HepG2 (cell line): ENCODE measurements at regions not wholly inside any gene's neighbourhood (a gene's known extent, or its start where the extent isn't known, plus 50 kb on each side); places are given as distances from the start of the nearest gene placed in this dataset.
A peak's percentile ranks its signal among the peaks of the same experiment; 100 is the strongest.

Source experiments
- ATAC-seq: fragments of 200-7000 bp; cut with Tn5 transposase; 3 replicates; pipeline ENCODE4 v1.9.1; 2020; ENCODE audit warnings: mild to moderate bottlenecking, moderate library complexity
- BruUV-seq: library from RNA; stranded (reverse); fragments of 400-500 nt; replicated peaks from 2 replicates; lab custom pipeline; 2021; lab: Mats Ljungman, UMichigan
- CTCF ChIA-PET: fragments of 300-600 bp; formaldehyde crosslinking; extraction: SDS; loops from one replicate; lab custom pipeline; 2021; ENCODE audit warnings: low total read pairs, inconsistent platforms, low intra/inter-chr PET ratio; lab: Yijun Ruan, JAX
- POLR2A ChIA-PET: fragments of 350-600 bp; sonication (Branson Sonifier 250); formaldehyde crosslinking; loops from one replicate; lab custom pipeline; 2020; ENCODE audit warnings: antibody characterized with exemption, inconsistent platforms; lab: Yijun Ruan, JAX
- DNase-seq: peaks from one replicate; pipeline ENCODE4 v3.0.0-alpha.2; 2015; ENCODE audit warnings: low spot score
- FAIRE-seq: peaks from 3 replicates; lab custom pipeline; 2011; peaks lifted over from hg19 to GRCh38; lab: Jason Lieb, UNC
- H2AFZ ChIP-seq: one replicate; pipeline ENCODE4 v1.6.1; 2011; ENCODE audit warnings: low read length, inconsistent platforms
- H3K27ac ChIP-seq: fragments of 300-600 bp; 3 replicates; pipeline ENCODE4 v1.8.0; 2011; ENCODE audit warnings: mixed run types, mild to moderate bottlenecking, mixed read lengths, low read length, inconsistent platforms; ENCODE audit not compliant: insufficient read depth; ENCODE audit errors: extremely low read length
- H3K27me3 ChIP-seq, 2 experiments: fragments of 200-600 bp in 1 of 2; 2 replicates in 1 of 2; 3 replicates in 1 of 2; pipeline versions ENCODE4 v1.6.0 to v1.8.0; 2011; ENCODE audit warnings: low read length in 2 of 2, mild to moderate bottlenecking in 2 of 2, moderate library complexity in 2 of 2, inconsistent platforms in 1 of 2; ENCODE audit not compliant: insufficient read depth in 2 of 2, control insufficient read depth in 1 of 2
- H3K36me3 ChIP-seq, 2 experiments: fragments of 200-600 bp in 1 of 2; replicated peaks in 1 of 2; 2 replicates in 1 of 2; 3 replicates in 1 of 2; pipeline versions ENCODE4 v1.5.1 to v1.8.0; 2011; ENCODE audit warnings: low read length in 2 of 2, inconsistent platforms in 1 of 2; ENCODE audit not compliant: insufficient read depth in 2 of 2, control insufficient read depth in 1 of 2
- H3K4me1 ChIP-seq: 2 replicates; pipeline ENCODE4 v1.5.1; 2012; ENCODE audit warnings: low read length, inconsistent platforms; ENCODE audit not compliant: insufficient read depth
- H3K4me2 ChIP-seq: 2 replicates; pipeline ENCODE4 v1.6.0; 2011; ENCODE audit warnings: low read depth, low read length, inconsistent platforms
- H3K4me3 ChIP-seq, 3 experiments: fragments of 200-600 bp in 1 of 3; sonication (generic), shearing (Covaris generic) in 1 of 3; replicated peaks in 1 of 3; 2 replicates each; pipeline ENCODE4 v1.5.1; 2011 to 2016; ENCODE audit warnings: low read length in 3 of 3, inconsistent platforms in 2 of 3, low read depth in 2 of 3, mild to moderate bottlenecking in 2 of 3, control low read depth in 1 of 3, mixed read lengths in 1 of 3; ENCODE audit not compliant: insufficient read depth in 1 of 3
- H3K79me2 ChIP-seq: one replicate; pipeline ENCODE4 v1.6.1; 2011; ENCODE audit warnings: low read length, inconsistent platforms; ENCODE audit not compliant: insufficient read depth
- H3K9ac ChIP-seq: 2 replicates; pipeline ENCODE4 v1.6.0; 2011; ENCODE audit warnings: mild to moderate bottlenecking, low read depth, low read length, inconsistent platforms; ENCODE audit not compliant: insufficient read depth
- H3K9me3 ChIP-seq: 2 replicates; pipeline ENCODE4 v1.5.1; 2012; ENCODE audit warnings: mild to moderate bottlenecking, low read length
- H4K20me1 ChIP-seq: 2 replicates; pipeline ENCODE4 v1.6.0; 2011; ENCODE audit warnings: inconsistent platforms, mild to moderate bottlenecking, low read length, moderate library complexity; ENCODE audit not compliant: insufficient read depth
- CBFB ChIP-seq: sonication (generic); formaldehyde crosslinking; IDR thresholded peaks from 2 replicates; pipeline ENCODE4 v1.4.0; 2020; ENCODE audit warnings: missing genetic modification reagents
- EED ChIP-seq: sonication (generic); formaldehyde crosslinking; IDR thresholded peaks from 2 replicates; pipeline ENCODE4 v1.5.0; 2020; ENCODE audit warnings: mild to moderate bottlenecking, missing genetic modification reagents
- KDM2A ChIP-seq: sonication (generic); formaldehyde crosslinking; IDR thresholded peaks from 2 replicates; pipeline ENCODE4 v1.4.0; 2020; ENCODE audit warnings: low read depth, missing genetic modification reagents, borderline replicate concordance
- MTF2 ChIP-seq: sonication (generic); formaldehyde crosslinking; IDR thresholded peaks from 2 replicates; pipeline ENCODE4 v1.5.0; 2020; ENCODE audit warnings: missing genetic modification reagents, borderline replicate concordance
- MXI1 ChIP-seq: IDR thresholded peaks from 3 replicates; pipeline ENCODE4 v1.6.1; 2012; ENCODE audit warnings: low read depth, low read length, inconsistent platforms, borderline replicate concordance
- NFYC ChIP-seq: IDR thresholded peaks from 2 replicates; pipeline ENCODE4 v1.6.1; 2016; ENCODE audit warnings: missing genetic modification reagents, missing compliant biosample characterization
- STAG1 ChIP-seq: sonication (generic); formaldehyde crosslinking; IDR thresholded peaks from 2 replicates; pipeline ENCODE4 v1.4.0; 2020; ENCODE audit warnings: missing genetic modification reagents
- ZNF260 ChIP-seq: sonication (generic); formaldehyde crosslinking; IDR thresholded peaks from 2 replicates; pipeline ENCODE4 v1.4.0; 2020; ENCODE audit warnings: missing genetic modification reagents, low read depth, mild to moderate bottlenecking, borderline replicate concordance
- ZNF335 ChIP-seq: sonication (generic); formaldehyde crosslinking; IDR thresholded peaks from 2 replicates; pipeline ENCODE4 v1.4.0; 2020; ENCODE audit warnings: missing genetic modification reagents
- ZNF737 ChIP-seq: sonication (generic); formaldehyde crosslinking; IDR thresholded peaks from 2 replicates; pipeline ENCODE4 v1.5.0; 2020; ENCODE audit warnings: missing genetic modification reagents, mild to moderate bottlenecking, borderline replicate concordance
- WGBS: methylation state at CpG from one replicate; pipeline ENCODE4 v1.1.6; 2017; ENCODE audit warnings: low lambda C conversion rate; 5-methylcytosine and 5-hydroxymethylcytosine counted together
- in situ Hi-C: cut with HindIII; loops from 2 replicates; pipeline ENCODE4 v1.10.0; 2017; ENCODE audit warnings: low pct_unique_long_range_greater_than_20kb; ENCODE audit not compliant: extremely low pct_ligation_motif_present
- intact Hi-C: fragments of 100-400 bp; cut with micrococcal nuclease; formaldehyde crosslinking; loops from one replicate; pipeline ENCODE4 v1.10.0; 2022; ENCODE audit not compliant: unreplicated experiment
- TF ChIP-seq, protein P1 (sequence below): IDR thresholded peaks from 2 replicates; pipeline ENCODE4 v1.6.1; 2016; ENCODE audit warnings: missing biosample characterization, missing genetic modification reagents, low read depth
- TF ChIP-seq, protein P2 (sequence below): sonication (generic); formaldehyde crosslinking; IDR thresholded peaks from 2 replicates; pipeline ENCODE4 v1.4.0; 2020; ENCODE audit warnings: mild to moderate bottlenecking, missing genetic modification reagents, borderline replicate concordance
- TF ChIP-seq, protein P3 (sequence below): sonication (generic); formaldehyde crosslinking; IDR thresholded peaks from 2 replicates; pipeline ENCODE4 v1.5.1; 2020; ENCODE audit warnings: missing genetic modification reagents, mild to moderate bottlenecking, borderline replicate concordance
- TF ChIP-seq, protein P4 (sequence below): sonication (generic); formaldehyde crosslinking; IDR thresholded peaks from 2 replicates; pipeline ENCODE4 v1.4.0; 2020; ENCODE audit warnings: missing genetic modification reagents, low read depth, mild to moderate bottlenecking, borderline replicate concordance
- TF ChIP-seq, protein P5 (sequence below): sonication (generic); formaldehyde crosslinking; IDR thresholded peaks from 2 replicates; pipeline ENCODE4 v1.4.0; 2020; ENCODE audit warnings: mild to moderate bottlenecking, missing genetic modification reagents, borderline replicate concordance

DNA sequence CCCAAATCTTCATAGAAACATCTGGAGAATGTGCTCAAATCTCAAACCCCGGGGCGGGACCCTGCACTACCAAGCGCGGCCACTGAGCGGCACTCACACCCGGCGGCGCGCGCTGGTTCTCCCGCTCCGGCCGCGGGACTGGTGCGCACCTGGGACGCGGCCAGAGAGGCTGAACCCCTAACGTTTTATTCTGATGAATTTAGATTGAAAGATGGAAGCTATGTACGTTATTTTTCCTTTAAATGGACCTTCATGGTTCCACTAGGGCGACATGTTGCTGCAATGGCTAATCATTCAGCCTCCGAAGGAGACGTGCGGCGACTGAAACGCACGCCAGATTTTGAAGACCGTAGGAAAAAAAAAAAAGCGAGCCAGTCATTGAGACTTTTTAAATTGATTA lies 107.0 kb upstream of the INSIG1 start:
- DNase-seq: no peak
- POLR2A ChIA-PET: no interaction called here
- Histone ChIP-seq H3K27ac (no peak overlapping the region), H3K4me3 (no peak overlapping the region), H3K27me3 (peaks cover 2 to 43% of the 10 kb centered on the region in 2 experiments; a peak in 3 of 5 replicates), H3K4me2 (no peak overlapping the region), H3K36me3 (no peaks in the 10 kb centered on the region), H2AFZ (no peak overlapping the region), H3K9ac (no peak overlapping the region), H4K20me1 (no peaks in the 10 kb centered on the region), H3K79me2 (no peaks in the 10 kb centered on the region), H3K9me3 (peaks cover 16% of the 10 kb centered on the region), H3K4me1 (no peaks in the 10 kb centered on the region)
- no TSS peak for BruUV-seq
- in situ Hi-C loops (loop anchor here (5.0 kb wide), 1 partner anchor 152 kb away; no protein-coding TSS in a partner anchor), intact Hi-C loops (loop anchor here (1.0 to 5.0 kb wide), 2 partner anchors 155 to 263 kb away; no protein-coding TSS in a partner anchor)
- 35% methylated on average over 21 of the region's 28 CpGs for WGBS
- no peak for FAIRE-seq
- ATAC-seq: peak; percentile 77
- CTCF ChIA-PET: interaction anchor here (1.5 kb wide), 1 partner anchor 154 kb away, joined by 14 read pairs; no protein-coding TSS in a partner anchor
- TF ChIP-seq EED (CRISPR knock-in tag) (no peak), KDM2A (CRISPR knock-in tag) (peak; percentile 65; the same call in 1 of the 2 replicates), CBFB (no peak), ZNF737 (CRISPR knock-in tag) (no peak), STAG1 (peak; percentile 73), MXI1 (no peak), MTF2 (no peak), ZNF335 (CRISPR knock-in tag) (no peak), ZNF260 (CRISPR knock-in tag) (no peak), NFYC (CRISPR knock-in tag) (no peak)
- TF ChIP-seq, protein P1, sequence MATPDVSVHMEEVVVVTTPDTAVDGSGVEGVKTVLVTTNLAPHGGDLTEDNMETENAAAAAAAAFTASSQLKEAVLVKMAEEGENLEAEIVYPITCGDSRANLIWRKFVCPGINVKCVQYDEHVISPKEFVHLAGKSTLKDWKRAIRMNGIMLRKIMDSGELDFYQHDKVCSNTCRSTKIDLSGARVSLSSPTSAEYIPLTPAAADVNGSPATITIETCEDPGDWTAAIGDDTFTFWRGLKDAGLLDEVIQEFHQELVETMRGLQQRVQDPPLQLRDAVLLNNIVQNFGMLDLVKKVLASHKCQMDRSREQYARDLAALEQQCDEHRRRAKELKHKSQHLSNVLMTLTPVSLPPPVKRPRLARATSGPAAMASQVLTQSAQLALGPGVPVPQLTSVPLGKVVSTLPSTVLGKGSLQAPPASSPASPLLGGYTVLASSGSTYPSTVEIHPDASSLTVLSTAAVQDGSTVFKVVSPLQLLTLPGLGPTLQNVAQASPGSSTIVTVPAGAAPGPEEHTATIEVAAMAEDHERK (CRISPR knock-in tag): no peak
- TF ChIP-seq, protein P2, sequence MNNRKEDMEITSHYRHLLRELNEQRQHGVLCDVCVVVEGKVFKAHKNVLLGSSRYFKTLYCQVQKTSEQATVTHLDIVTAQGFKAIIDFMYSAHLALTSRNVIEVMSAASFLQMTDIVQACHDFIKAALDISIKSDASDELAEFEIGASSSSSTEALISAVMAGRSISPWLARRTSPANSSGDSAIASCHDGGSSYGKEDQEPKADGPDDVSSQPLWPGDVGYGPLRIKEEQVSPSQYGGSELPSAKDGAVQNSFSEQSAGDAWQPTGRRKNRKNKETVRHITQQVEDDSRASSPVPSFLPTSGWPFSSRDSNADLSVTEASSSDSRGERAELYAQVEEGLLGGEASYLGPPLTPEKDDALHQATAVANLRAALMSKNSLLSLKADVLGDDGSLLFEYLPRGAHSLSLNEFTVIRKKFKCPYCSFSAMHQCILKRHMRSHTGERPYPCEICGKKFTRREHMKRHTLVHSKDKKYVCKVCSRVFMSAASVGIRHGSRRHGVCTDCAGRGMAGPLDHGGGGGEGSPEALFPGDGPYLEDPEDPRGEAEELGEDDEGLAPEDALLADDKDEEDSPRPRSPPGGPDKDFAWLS (CRISPR knock-in tag): no peak
- TF ChIP-seq, protein P3, sequence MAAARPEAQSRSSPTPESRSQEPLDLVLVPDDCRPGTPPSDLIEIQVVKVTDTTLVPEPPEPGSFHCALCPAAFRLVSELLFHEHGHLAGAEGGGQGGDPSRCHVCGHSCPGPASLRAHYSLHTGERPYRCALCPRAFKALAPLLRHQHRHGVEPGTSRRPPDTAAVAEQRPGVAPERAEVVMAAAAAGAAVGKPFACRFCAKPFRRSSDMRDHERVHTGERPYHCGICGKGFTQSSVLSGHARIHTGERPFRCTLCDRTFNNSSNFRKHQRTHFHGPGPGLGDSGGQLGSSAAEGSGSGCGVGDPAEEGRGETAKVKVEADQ: no peak
- TF ChIP-seq, protein P4, sequence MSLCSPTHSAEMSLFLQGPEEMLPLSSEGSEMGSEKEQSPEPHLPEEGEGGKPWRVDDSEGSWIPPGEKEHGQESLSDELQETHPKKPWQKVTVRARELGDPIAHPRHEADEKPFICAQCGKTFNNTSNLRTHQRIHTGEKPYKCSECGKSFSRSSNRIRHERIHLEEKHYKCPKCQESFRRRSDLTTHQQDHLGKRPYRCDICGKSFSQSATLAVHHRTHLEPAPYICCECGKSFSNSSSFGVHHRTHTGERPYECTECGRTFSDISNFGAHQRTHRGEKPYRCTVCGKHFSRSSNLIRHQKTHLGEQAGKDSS (CRISPR knock-in tag): no peak
- TF ChIP-seq, protein P5, sequence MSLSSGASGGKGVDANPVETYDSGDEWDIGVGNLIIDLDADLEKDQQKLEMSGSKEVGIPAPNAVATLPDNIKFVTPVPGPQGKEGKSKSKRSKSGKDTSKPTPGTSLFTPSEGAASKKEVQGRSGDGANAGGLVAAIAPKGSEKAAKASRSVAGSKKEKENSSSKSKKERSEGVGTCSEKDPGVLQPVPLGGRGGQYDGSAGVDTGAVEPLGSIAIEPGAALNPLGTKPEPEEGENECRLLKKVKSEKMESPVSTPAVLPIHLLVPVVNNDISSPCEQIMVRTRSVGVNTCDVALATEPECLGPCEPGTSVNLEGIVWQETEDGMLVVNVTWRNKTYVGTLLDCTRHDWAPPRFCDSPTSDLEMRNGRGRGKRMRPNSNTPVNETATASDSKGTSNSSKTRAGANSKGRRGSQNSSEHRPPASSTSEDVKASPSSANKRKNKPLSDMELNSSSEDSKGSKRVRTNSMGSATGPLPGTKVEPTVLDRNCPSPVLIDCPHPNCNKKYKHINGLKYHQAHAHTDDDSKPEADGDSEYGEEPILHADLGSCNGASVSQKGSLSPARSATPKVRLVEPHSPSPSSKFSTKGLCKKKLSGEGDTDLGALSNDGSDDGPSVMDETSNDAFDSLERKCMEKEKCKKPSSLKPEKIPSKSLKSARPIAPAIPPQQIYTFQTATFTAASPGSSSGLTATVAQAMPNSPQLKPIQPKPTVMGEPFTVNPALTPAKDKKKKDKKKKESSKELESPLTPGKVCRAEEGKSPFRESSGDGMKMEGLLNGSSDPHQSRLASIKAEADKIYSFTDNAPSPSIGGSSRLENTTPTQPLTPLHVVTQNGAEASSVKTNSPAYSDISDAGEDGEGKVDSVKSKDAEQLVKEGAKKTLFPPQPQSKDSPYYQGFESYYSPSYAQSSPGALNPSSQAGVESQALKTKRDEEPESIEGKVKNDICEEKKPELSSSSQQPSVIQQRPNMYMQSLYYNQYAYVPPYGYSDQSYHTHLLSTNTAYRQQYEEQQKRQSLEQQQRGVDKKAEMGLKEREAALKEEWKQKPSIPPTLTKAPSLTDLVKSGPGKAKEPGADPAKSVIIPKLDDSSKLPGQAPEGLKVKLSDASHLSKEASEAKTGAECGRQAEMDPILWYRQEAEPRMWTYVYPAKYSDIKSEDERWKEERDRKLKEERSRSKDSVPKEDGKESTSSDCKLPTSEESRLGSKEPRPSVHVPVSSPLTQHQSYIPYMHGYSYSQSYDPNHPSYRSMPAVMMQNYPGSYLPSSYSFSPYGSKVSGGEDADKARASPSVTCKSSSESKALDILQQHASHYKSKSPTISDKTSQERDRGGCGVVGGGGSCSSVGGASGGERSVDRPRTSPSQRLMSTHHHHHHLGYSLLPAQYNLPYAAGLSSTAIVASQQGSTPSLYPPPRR (CRISPR knock-in tag): no peak
